Left ventricle myocardium inferior (tissue), 1 donor: ENCODE measurements at regions not wholly inside any gene's neighbourhood (a gene's known extent, or its start where the extent isn't known, plus 50 kb on each side); places are given as distances from the start of the nearest gene placed in this dataset.

Experiments used
- DNase-seq: peaks from one replicate; pipeline ENCODE4 v3.0.0-alpha.2; 2020
- H3K27ac ChIP-seq: fragments of 200-600 bp; replicated peaks from 2 replicates; pipeline ENCODE4 v1.8.0; 2021
- H3K27me3 ChIP-seq: fragments of 200-600 bp; 2 replicates; pipeline ENCODE4 v1.8.0; 2021; ENCODE audit warnings: low read depth
- H3K36me3 ChIP-seq: fragments of 200-600 bp; 2 replicates; pipeline ENCODE4 v1.8.0; 2021
- H3K4me1 ChIP-seq: fragments of 200-600 bp; 2 replicates; pipeline ENCODE4 v1.8.0; 2021
- H3K4me3 ChIP-seq: fragments of 200-600 bp; 2 replicates; pipeline ENCODE4 v1.8.0; 2021; ENCODE audit warnings: mild to moderate bottlenecking, moderate library complexity
- H3K9me3 ChIP-seq: fragments of 200-600 bp; replicated peaks from 2 replicates; pipeline ENCODE4 v1.8.0; 2021
- CTCF ChIP-seq: fragments of 200-600 bp; IDR thresholded peaks from 2 replicates; pipeline ENCODE4 v1.8.0; 2021; ENCODE audit warnings: antibody characterized with exemption, mild to moderate bottlenecking, borderline replicate concordance
- intact Hi-C: fragments of 100-400 bp; cut with micrococcal nuclease; formaldehyde crosslinking; loops from one replicate; pipeline ENCODE4 v1.11.0; 2022
- donor health status: DM: no; HTN: yes; CAD: no; lungs with severe emphysema.

- Histone ChIP-seq H3K27me3 (peaks cover 11% of the 10 kb centered on the region), H3K9me3 (no peaks in the 10 kb centered on the region), H3K4me1 (no peaks in the 10 kb centered on the region), H3K4me3 (no peak overlapping the region), H3K27ac (no peak overlapping the region), H3K36me3 (no peaks in the 10 kb centered on the region)
- TF ChIP-seq CTCF, result no peak
- no peak for DNase-seq
- intact Hi-C loops, result no loop called here
Measured at GRCh38 chr5:6989230-6989629, 276.0 kb downstream of the TENT4A start.

- DNase-seq, result no peak
- intact Hi-C loops, result no loop called here
- no peaks in the 10 kb centered on the region for H3K36me3 ChIP-seq
- no peak overlapping the region for H3K27ac ChIP-seq
- peaks cover 7% of the 10 kb centered on the region for H3K27me3 ChIP-seq
- peaks cover 26% of the 10 kb centered on the region for H3K9me3 ChIP-seq
- no peaks in the 10 kb centered on the region for H3K4me1 ChIP-seq
- TF ChIP-seq CTCF, result no peak
- no peak overlapping the region for H3K4me3 ChIP-seq
Measured at GRCh38 chr5:6994097-6994496, 280.9 kb downstream of the TENT4A start.

- no peak for DNase-seq
- Histone ChIP-seq H3K27me3 (peaks cover 7% of the 10 kb centered on the region), H3K9me3 (peaks cover 30% of the 10 kb centered on the region), H3K4me3 (no peak overlapping the region), H3K4me1 (no peaks in the 10 kb centered on the region), H3K36me3 (no peaks in the 10 kb centered on the region), H3K27ac (no peak overlapping the region)
- no peak for TF ChIP-seq CTCF
- intact Hi-C loops, result no loop called here
Measured at GRCh38 chr5:6995115-6995514, 281.9 kb downstream of the TENT4A start.

- Histone ChIP-seq H3K4me3 (no peak overlapping the region), H3K4me1 (no peaks in the 10 kb centered on the region), H3K36me3 (no peaks in the 10 kb centered on the region), H3K9me3 (peaks cover 31% of the 10 kb centered on the region), H3K27ac (no peak overlapping the region), H3K27me3 (peaks cover 3% of the 10 kb centered on the region)
- DNase-seq, result no peak
- no peak for TF ChIP-seq CTCF
- intact Hi-C loops, result no loop called here
Measured at GRCh38 chr5:7000310-7000709, 287.1 kb downstream of the TENT4A start.

- intact Hi-C loops, result no loop called here
- H3K36me3 ChIP-seq, result no peaks in the 10 kb centered on the region
- no peak overlapping the region for H3K4me3 ChIP-seq
- H3K27me3 ChIP-seq, result peaks cover 16% of the 10 kb centered on the region
- H3K27ac ChIP-seq, result no peak overlapping the region
- H3K9me3 ChIP-seq, result no peaks in the 10 kb centered on the region
- H3K4me1 ChIP-seq, result no peaks in the 10 kb centered on the region
- TF ChIP-seq CTCF, result no peak
- no peak for DNase-seq
Measured at GRCh38 chr5:7010591-7010990, 297.4 kb downstream of the TENT4A start.

- intact Hi-C loops, result no loop called here
- Histone ChIP-seq H3K9me3 (no peaks in the 10 kb centered on the region), H3K4me3 (no peak overlapping the region), H3K36me3 (no peaks in the 10 kb centered on the region), H3K4me1 (no peaks in the 10 kb centered on the region), H3K27me3 (peaks cover 19% of the 10 kb centered on the region), H3K27ac (no peak overlapping the region)
- no peak for DNase-seq
- TF ChIP-seq CTCF, result no peak
Measured at GRCh38 chr5:7012057-7012456, 298.8 kb downstream of the TENT4A start.
